Neuronal stem cell (in vitro differentiated cells): ENCODE measurements at regions not wholly inside any gene's neighbourhood (a gene's known extent, or its start where the extent isn't known, plus 50 kb on each side); places are given as distances from the start of the nearest gene placed in this dataset.

Experiments
- DNase-seq: peaks from one replicate; pipeline ENCODE4 v3.0.0-alpha.2; 2013; ENCODE audit warnings: low spot score
- H2AFZ ChIP-seq: one replicate; pipeline ENCODE4 v1.6.1; 2013; ENCODE audit warnings: mild to moderate bottlenecking, low read length, inconsistent platforms
- H2AK5ac ChIP-seq: 2 replicates; pipeline ENCODE4 v1.6.1; 2013; ENCODE audit warnings: low read depth, mild to moderate bottlenecking, inconsistent platforms, low read length, moderate library complexity, mixed read lengths
- H2BK120ac ChIP-seq: 2 replicates; pipeline ENCODE4 v1.6.1; 2013; ENCODE audit warnings: low read depth, mild to moderate bottlenecking, inconsistent platforms, low read length, moderate library complexity, mixed read lengths
- H2BK12ac ChIP-seq: one replicate; pipeline ENCODE4 v1.6.1; 2013; ENCODE audit warnings: low read length, inconsistent platforms
- H2BK15ac ChIP-seq: 2 replicates; pipeline ENCODE4 v1.6.1; 2013; ENCODE audit warnings: mild to moderate bottlenecking, low read length, inconsistent platforms, mixed read lengths
- H2BK5ac ChIP-seq: one replicate; pipeline ENCODE4 v1.6.1; 2013; ENCODE audit warnings: inconsistent platforms, mild to moderate bottlenecking, low read length, moderate library complexity
- H3K14ac ChIP-seq: one replicate; pipeline ENCODE4 v1.6.1; 2013; ENCODE audit warnings: low read length, inconsistent platforms
- H3K18ac ChIP-seq: 2 replicates; pipeline ENCODE4 v1.6.1; 2013; ENCODE audit warnings: low read length, inconsistent platforms
- H3K23ac ChIP-seq: 2 replicates; pipeline ENCODE4 v1.6.1; 2013; ENCODE audit warnings: low read depth, mild to moderate bottlenecking, mixed read lengths, low read length, inconsistent platforms; ENCODE audit not compliant: poor library complexity
- H3K27ac ChIP-seq: replicated peaks from 3 replicates; pipeline ENCODE4 v1.5.1; 2013; ENCODE audit warnings: low read length, inconsistent platforms
- H3K27me3 ChIP-seq, 3 experiments: 2 replicates each; pipeline ENCODE4 v1.6.1; 2013; ENCODE audit warnings: low read length in 3 of 3, mild to moderate bottlenecking in 2 of 3, inconsistent platforms in 1 of 3, low read depth in 1 of 3, mixed read lengths in 1 of 3, moderate library complexity in 1 of 3; ENCODE audit not compliant: control insufficient read depth in 3 of 3, insufficient read depth in 3 of 3
- H3K36me3 ChIP-seq, 2 donors: replicated peaks in 1 of 2; 2 replicates each; pipeline ENCODE4 v1.6.1; 2013; ENCODE audit warnings: low read length in 2 of 2; ENCODE audit not compliant: control insufficient read depth in 2 of 2, insufficient read depth in 2 of 2
- H3K4ac ChIP-seq: 2 replicates; pipeline ENCODE4 v1.6.1; 2013; ENCODE audit warnings: inconsistent platforms, mild to moderate bottlenecking, low read length, moderate library complexity
- H3K4me1 ChIP-seq, 2 donors: 1 replicate in 1 of 2; 2 replicates in 1 of 2; pipeline ENCODE4 v1.6.1; 2013; ENCODE audit warnings: low read length in 2 of 2, low read depth in 1 of 2; ENCODE audit not compliant: control insufficient read depth in 2 of 2, insufficient read depth in 1 of 2
- H3K4me2 ChIP-seq: one replicate; pipeline ENCODE4 v1.6.1; 2013; ENCODE audit warnings: mild to moderate bottlenecking, low read length, inconsistent platforms; ENCODE audit not compliant: insufficient read depth, poor library complexity, severe bottlenecking
- H3K4me3 ChIP-seq, 2 donors: 2 replicates each; pipeline ENCODE4 v1.5.1; 2013; ENCODE audit warnings: low read length in 2 of 2, mild to moderate bottlenecking in 2 of 2, inconsistent platforms in 1 of 2, moderate library complexity in 1 of 2
- H3K79me1 ChIP-seq: one replicate; pipeline ENCODE4 v1.6.1; 2013; ENCODE audit warnings: low read depth, mild to moderate bottlenecking, inconsistent platforms, low read length, moderate library complexity
- H3K9ac ChIP-seq: one replicate; pipeline ENCODE4 v1.6.1; 2013; ENCODE audit warnings: mild to moderate bottlenecking, low read depth, low read length, inconsistent platforms; ENCODE audit not compliant: poor library complexity
- H3K9me3 ChIP-seq, 2 donors: replicated peaks in 1 of 2; 2 replicates each; pipeline versions ENCODE3 to v1.6.1; 2013; ENCODE audit warnings: low read length in 2 of 2, mild to moderate bottlenecking in 2 of 2, inconsistent platforms in 1 of 2, low read depth in 1 of 2, mixed read lengths in 1 of 2, moderate library complexity in 1 of 2; ENCODE audit not compliant: control insufficient read depth in 2 of 2, insufficient read depth in 1 of 2
- H4K8ac ChIP-seq: one replicate; pipeline ENCODE4 v1.6.1; 2013; ENCODE audit warnings: low read depth, mild to moderate bottlenecking, inconsistent platforms, low read length, moderate library complexity
- H4K91ac ChIP-seq: one replicate; pipeline ENCODE4 v1.6.1; 2013; ENCODE audit warnings: low read length, low read depth, mild to moderate bottlenecking, inconsistent platforms; ENCODE audit not compliant: poor library complexity
- WGBS, 2 donors: extraction: QIAGEN DNeasy Blood & Tissue Kit; methylation state at CpG; one replicate each; pipeline ENCODE4 v1.1.7; 2013; ENCODE audit warnings: missing lambda C conversion rate in 2 of 2, mixed read lengths in 1 of 2; ENCODE audit not compliant: insufficient read length in 2 of 2, insufficient replicate concordance in 1 of 2; ENCODE audit errors: extremely low coverage in 2 of 2; 5-methylcytosine and 5-hydroxymethylcytosine counted together

GRCh38 chr6:163731215-163732013, 316.9 kb downstream of the QKI start:
- H3K27me3 ChIP-seq, result no peaks in the 10 kb centered on the region
- H2BK12ac ChIP-seq, result no peak overlapping the region
- no CpG with 5 or more reads among the region's 10 CpGs for WGBS, 2 donors
- H3K27ac ChIP-seq, result no peak overlapping the region
- peaks cover 4 to 10% of the 10 kb centered on the region in 2 donors for H3K4me1 ChIP-seq
- H3K4me2 ChIP-seq, result no peak overlapping the region
- H3K23ac ChIP-seq, result no peak overlapping the region
- no peak overlapping the region for H2BK5ac ChIP-seq
- H3K9ac ChIP-seq, result no peak overlapping the region
- peak overlapping the region; percentile 1 for H2BK15ac ChIP-seq
- peak overlapping the region; percentile 67 for H2AK5ac ChIP-seq
- H2AFZ ChIP-seq, result no peak overlapping the region
- H4K91ac ChIP-seq, result no peak overlapping the region
- no peak overlapping the region for H3K18ac ChIP-seq
- H3K4ac ChIP-seq, result no peak overlapping the region
- no peak overlapping the region for H3K4me3 ChIP-seq
- no peak overlapping the region for H2BK120ac ChIP-seq
- H3K36me3 ChIP-seq, result no peaks in the 10 kb centered on the region
- no peaks in the 10 kb centered on the region for H3K9me3 ChIP-seq
- no peak for DNase-seq
- H4K8ac ChIP-seq, result no peak overlapping the region
- H3K14ac ChIP-seq, result no peak overlapping the region
- H3K79me1 ChIP-seq, result no peaks in the 10 kb centered on the region

DNA sequence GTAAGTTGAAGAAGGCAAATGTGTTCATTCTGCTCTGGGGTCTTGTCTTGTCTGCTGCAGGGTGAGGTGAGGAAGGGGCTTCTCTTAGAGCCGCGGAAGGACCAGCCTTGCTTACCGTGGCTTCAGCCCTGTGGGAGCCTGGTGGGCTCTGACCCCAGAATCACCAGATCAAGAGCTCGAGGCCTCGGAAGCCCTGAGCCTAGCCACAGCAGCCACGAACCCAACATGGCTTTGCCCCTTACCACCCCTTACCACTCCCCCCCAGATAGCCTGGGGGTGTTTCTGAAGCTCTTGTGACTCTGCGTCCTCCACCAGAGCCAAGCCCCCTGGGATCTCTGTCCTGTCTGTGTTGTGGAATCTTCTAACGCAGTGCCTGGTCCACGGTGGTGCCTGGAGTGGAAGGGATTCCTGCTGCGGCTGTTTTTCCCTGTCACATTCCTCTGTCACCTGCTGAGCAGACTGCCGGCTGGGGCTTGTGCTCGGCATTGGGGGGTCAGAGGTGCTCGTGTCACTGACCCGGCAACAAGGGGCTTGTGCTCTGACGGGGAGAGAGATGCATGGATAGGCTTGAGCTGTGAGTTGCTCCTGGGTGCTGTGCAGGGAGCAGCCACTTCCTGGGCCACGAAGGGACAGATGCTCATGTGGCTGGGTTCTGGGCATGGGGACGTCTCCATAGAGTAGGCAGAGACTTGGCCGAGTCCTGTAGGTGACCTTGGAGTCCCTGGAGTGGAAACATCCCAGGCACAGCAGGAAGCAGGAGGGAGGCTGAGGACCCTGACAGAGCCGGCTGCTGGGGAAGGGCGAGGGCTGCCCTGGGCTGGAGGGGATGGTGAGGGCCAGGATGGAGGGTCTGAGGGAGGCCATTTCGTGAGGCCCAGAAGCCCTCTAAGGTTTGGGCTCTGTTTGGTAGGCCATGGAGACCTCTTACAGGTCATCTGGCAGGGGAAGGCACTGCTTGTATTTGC, 316.0 kb downstream of the QKI start:
- peak overlapping the region; percentile 55 for H3K18ac ChIP-seq
- H3K14ac ChIP-seq, result peak overlapping the region; percentile 49
- no CpG with 5 or more reads among the region's 21 CpGs for WGBS, 2 donors
- no peak overlapping the region for H2BK120ac ChIP-seq
- no peak overlapping the region for H4K8ac ChIP-seq
- H3K9me3 ChIP-seq, result no peaks in the 10 kb centered on the region
- H3K4me1 ChIP-seq, result peaks cover 4 to 10% of the 10 kb centered on the region in 2 donors
- no peak overlapping the region for H3K4me2 ChIP-seq
- peak overlapping the region; percentile 1 for H2BK15ac ChIP-seq
- no peaks in the 10 kb centered on the region for H3K79me1 ChIP-seq
- no peak overlapping the region for H3K23ac ChIP-seq
- H2AK5ac ChIP-seq, result peak overlapping the region; percentile 67
- H3K4ac ChIP-seq, result no peak overlapping the region
- no peak for DNase-seq
- H3K27me3 ChIP-seq, result no peaks in the 10 kb centered on the region
- peak overlapping the region; percentile 40 for H2AFZ ChIP-seq
- H4K91ac ChIP-seq, result no peak overlapping the region
- no peak overlapping the region for H3K9ac ChIP-seq
- no peak overlapping the region for H2BK12ac ChIP-seq
- no peak overlapping the region for H3K4me3 ChIP-seq
- no peak overlapping the region for H3K27ac ChIP-seq
- H3K36me3 ChIP-seq, result no peaks in the 10 kb centered on the region
- no peak overlapping the region for H2BK5ac ChIP-seq

DNA sequence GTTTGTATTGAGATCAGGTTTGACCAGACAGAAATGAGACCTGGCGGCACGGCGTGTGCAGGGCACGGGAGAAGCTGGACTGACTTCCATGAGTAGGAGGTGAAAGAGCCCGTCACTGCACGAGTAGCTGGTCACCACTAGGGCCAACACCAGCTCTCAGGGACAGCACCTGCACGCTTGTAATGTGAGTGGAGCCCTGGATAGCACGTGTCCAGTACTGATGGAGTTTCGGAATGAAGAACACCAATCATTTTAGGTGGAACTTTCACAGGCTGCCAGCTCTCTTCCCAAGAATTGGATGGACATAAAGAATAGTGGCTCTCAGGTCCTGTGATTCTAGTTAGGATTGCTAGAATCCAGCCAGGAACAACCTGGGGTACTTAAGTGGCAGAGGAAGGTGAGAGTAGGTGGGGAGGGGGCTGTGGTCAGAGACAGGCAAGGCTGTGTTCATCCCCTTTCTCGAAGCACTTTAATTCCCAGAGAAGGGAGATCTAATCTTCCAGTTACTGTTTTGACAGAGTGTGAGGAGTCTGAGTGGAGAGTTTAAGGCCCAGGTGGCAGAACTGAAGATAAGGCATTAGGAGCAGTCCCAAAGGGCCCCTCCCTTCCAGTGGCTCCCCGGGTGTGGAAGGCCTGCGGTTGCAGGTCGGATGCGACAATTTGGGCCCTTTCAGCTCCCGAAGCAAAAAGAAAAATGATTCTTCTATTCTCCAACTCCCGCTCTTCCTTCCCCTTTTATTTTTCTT, 314.8 kb downstream of the QKI start:
- Histone ChIP-seq H3K4me1 (peaks cover 6 to 14% of the 10 kb centered on the region in 2 donors), H4K91ac (no peak overlapping the region), H3K9me3 (no peaks in the 10 kb centered on the region), H3K9ac (no peak overlapping the region), H2AK5ac (no peak overlapping the region), H2BK120ac (no peak overlapping the region), H2AFZ (no peak overlapping the region), H3K4me2 (no peak overlapping the region), H3K14ac (no peak overlapping the region), H2BK12ac (no peak overlapping the region), H3K79me1 (no peaks in the 10 kb centered on the region), H3K27me3 (no peaks in the 10 kb centered on the region), H3K4ac (no peak overlapping the region), H3K4me3 (no peak overlapping the region), H2BK15ac (no peak overlapping the region), H2BK5ac (no peak overlapping the region), H3K23ac (no peak overlapping the region), H3K18ac (no peak overlapping the region), H3K36me3 (no peaks in the 10 kb centered on the region), H4K8ac (no peak overlapping the region), H3K27ac (no peak overlapping the region)
- WGBS, 2 donors, result no CpG with 5 or more reads among the region's 16 CpGs
- no peak for DNase-seq
